MV-4-11 (cell line): ENCODE measurements at regions not wholly inside any gene's neighbourhood (a gene's known extent, or its start where the extent isn't known, plus 50 kb on each side); places are given as distances from the start of the nearest gene placed in this dataset.

Source experiments
- DNase-seq: peaks from one replicate; lab custom pipeline; 2025; lab: John Stamatoyannopoulos, UW

DNA sequence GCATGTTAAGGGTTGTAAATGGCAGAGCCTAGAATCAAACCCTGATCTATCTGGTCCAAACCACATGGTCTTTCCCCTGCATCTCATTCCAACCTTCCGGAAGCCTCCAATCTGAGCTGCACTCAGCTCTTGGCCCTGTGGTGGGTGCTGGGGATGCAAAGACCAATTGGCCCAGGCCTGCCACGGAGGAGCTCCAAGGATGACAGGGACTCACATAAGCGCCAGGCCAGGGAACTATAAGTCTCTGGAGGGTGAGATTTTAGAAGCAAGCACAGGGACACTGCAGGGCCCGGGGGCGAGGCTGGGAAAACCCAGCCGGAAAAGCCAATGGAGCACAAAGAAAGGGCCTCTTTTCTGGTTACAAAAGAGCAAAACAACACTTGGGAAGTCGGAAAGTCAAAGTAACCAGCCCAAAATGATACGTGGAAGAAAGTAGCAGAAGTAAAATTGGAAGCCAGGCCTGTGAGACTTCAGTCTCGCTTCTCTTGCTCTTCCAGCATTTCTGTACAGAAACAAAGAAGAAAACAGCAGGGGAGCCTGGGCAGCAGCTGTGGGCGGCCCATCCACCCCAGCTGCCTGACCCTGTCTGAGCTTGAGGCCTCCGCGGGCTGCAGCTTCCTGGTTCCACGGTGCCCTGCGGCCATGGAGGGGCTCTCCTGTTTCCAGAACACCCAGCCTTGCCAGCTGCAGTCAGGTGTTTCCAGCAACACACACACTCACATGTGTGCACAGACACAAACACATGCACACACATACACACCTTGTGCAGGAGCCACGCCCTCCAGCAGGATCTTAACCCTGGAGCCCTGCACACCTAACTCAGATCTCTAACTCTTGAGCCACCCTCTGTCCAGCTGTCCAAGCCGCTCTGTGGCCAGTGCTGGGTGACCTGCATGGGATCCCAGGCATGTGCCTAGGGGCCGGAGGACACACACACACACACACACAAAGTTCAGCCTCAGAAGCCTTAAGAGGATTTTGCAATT lies 178.2 kb downstream of the BCL11B start:
- no peak for DNase-seq

DNA sequence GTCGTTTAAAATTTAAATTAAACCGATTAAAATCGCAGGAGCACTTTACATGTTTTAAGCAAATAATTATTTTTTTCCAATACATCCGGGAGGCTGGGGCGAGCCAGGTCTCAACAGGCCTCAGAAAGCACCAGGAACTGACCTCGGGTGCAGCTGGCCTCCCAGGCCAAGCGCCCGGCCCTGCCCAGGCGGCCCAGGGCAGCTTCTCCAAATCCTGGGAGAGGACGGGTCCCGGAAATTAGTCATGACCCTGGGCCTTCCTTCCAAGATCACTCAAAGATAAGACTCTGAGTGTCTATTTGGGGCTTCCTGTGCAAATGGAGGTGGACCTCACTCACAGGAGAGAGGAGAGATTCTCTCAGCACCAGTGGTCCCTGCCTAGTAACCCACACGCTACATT lies 177.1 kb downstream of the BCL11B start:
- DNase-seq, result no peak

DNA sequence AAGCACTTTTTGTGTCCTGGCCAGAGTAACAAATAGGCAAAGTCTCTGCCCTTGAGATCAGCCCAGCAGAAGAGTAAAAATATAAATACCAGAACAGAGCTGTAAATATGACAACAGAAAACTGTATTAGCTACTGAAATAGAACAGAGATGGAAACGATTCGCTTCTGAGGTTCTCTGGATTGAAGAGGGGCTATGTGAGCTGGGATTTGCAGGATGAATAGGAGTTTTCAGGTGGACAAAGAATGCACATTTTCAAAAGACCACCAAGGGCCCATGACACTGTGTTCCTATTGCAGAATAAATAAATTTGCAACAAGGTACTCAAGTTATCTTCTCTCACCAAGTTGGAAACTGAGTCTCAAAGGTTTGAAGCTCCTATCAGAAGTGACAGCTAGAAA lies 176.6 kb downstream of the BCL11B start:
- DNase-seq, result no peak

DNA sequence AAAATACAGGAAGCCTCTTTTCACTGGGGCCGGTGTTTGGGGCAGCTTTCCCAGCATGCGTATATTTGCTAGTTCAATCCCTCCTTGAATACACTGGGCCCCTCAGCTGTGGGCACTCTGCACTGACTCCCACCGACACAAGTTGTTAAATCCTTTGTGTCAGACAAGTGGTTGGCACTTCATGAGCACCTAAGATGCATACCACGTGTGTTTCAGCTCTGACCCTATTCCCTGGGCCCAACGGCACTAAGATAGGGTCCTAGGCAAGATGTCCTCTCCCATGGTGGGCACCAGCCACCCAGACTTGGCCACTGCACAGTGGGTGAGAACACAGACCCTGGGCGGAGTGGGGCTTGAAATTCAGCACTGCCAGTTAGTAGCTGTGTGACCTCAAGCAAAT lies 173.8 kb downstream of the BCL11B start:
- no peak for DNase-seq

DNA sequence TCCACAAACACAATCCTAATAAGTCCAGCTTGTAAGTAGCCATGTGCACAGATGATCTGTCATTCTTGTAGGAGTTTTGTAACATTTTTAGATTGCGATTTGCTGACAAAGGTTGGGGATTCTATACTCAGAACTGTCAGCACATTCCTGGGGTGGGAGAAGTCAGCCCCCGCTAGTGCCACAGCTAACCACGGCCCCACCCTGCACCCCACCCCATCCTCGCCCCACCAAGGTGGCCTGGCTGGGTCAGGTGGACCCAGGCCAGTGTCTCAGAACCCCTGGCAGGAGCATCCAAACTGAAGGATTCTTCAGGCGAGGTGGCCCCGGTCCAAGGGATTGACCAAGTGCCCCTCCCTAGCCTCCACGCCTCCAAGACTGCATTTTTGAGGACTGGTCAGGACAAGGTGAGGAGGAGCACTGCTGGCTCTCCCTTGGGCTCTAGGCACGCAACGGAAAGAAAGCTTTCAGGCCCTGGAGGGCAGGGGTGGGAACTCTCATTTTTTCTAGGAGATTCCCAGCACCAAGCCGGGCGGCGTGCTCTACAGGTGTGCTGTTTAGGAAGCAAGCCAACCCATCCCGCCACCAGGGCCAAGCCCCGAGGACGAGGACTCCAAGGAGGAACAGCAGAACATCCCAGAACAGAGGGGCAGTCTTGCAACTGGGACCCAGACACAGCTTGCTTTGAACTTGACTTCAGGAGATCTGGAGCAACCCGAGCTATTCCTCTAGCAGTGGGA lies 172.8 kb downstream of the BCL11B start:
- no peak for DNase-seq

DNA sequence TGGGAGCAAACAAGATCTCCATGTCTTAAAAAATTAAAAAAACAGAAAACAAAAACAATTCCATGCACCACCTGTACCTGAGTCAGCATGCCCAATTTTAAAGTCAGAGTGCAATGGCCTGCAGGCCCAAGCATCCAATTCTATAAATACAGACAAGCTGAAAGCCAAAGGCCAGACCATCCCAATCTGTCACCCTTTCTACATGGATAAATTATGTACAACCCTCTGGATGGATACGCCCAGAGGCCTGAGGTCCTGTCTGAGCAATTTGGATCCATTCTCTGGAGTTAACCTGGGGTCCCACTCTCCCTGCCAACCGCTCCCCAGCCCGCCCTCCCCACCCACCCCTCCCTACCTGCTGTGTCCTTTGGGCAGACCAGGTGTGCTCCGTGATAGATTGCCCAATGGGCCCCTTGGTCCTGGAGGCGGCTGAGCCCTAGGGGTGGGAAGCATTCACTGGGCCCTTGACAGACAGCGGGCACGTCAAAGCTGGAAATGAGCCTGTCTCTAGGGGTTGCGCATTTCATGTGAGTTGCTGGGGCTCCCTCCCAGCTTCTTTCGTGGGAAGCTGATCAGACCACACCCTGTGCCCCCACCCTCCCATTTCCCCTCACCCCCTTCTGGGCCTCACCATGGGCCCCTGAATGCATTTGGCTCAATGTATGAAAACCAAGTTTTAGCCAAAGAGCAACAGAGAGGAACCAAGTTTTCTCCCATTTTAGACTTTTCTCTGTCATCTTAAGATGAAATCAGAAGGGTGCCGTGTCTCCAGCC lies 171.3 kb downstream of the BCL11B start:
- DNase-seq, result no peak

DNA sequence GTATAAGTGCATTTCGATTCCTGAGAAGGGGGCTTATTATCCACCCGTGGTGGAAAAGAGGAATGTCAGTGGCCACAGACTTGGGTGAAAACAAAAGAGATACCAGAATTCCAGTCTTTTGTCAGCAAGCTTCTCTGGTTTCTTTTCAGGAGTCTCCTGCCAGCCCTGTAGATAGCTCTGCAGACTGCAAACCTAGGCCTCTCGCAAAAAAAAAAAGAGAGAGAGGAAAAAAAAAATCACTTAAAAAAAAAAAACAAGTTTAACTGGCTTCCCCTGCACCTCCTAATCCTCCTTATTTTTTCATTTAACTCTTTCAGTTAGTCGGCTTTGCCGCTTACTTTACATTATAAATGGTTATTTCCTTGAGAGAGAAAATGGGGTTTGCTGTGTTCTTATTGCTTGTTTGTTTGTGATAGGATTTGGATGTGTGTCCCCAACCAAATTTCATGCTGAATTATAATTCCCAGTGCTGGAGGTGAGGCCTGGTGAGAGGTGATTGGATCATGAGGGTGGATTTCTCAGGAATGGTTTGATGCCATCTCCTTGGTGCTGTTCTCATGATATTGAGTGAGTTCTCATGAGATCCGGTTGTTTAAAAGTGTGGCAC lies 170.0 kb downstream of the BCL11B start:
- no peak for DNase-seq

DNA sequence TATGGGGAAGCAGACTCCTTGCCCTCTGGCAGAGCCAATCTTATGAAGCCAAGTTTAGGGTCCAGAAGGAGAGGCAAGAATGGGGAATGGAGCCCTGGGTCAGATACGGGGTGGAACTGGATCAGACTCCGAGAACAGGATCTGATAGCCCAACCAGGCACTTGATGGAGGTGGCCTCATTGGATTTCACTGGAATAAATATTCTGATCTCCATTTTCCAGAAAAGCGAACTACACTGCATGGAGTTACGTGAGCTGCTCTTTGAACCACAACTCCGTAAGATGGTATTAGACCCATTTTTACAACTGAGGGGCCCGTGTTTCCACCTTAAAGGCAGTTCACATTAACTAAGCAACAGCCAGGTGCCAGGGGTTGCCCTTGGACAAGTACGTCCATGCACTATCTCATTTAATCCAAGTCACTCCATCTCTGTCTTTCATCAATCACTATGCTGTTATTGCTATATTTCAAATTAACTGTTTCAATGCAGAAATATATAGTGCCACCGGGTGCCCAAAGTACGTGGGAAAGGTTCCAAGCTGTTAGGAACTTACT lies 155.2 kb downstream of the BCL11B start:
- DNase-seq, result no peak

DNA sequence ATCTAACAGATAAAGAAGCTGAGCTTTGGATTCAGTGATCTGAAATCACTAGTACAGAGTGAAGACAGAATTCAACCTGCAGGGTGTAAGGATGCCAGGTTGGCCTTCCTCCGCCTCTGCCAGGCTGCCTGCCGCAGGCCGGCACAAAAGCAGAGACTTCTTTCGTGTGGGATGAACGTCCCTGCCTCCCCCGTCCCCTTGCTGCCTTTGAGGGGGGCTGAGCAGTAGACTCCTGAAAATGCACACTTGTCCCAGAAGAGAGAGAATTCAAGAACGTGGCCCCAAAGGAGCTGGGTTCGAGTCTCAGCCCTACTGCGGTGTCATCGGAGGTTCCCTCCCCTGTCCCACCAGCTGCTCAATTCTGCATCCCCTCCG lies 154.3 kb downstream of the BCL11B start:
- DNase-seq, result no peak

DNA sequence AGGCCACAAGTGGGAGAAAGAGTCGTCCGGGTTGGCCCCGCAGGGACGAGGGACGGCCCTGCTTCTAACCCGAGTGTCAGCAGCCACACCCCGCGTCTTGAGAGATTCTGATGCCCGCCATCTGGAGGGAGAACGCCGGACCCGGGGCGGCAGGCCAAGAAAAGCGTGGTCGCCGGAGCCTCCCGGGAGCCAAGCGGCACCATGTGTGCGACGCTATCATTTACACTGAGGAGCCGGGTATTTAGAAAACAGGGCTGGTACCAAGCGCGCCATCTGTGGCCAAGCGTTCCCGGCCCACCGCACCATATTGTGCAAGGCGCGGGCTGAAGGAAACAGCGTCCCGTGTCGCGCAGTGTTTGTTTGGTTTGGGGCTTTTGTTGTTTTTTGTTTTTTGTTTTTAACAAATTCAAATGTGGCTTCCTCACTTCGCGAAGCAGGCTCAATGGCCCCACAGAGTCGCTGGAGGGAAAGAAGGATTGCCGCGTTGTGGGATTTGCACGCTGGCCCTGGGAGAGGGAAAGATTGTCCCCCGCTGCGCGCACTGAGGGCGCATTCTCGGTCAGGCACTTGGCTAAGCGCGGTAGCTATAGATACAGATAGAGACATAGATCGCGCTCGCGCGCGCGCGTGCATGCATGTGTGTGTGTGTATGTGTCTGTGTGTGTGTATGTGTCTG lies 153.8 kb downstream of the BCL11B start:
- DNase-seq, result no peak

DNA sequence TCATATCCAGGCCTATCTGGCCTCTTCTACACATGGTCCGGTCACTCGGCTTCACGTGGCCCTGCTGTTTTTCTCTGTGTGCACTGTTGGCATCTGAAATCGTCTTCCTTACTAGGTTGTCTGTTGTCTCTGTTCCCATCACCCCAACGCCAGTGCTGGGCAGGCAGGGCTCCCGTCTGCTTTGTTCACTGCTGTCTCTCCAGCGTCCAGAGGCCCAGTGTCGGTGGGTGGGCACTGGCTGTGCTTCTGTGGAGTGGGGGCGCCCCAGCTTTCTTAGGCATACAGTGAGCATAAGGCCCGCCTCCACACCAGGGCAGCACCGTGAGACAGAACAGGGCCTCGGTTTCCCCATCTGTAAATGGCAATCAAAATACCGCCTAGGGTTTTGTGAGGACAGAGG lies 153.1 kb downstream of the BCL11B start:
- no peak for DNase-seq
